ENCODE measurements at regions not wholly inside any gene's neighbourhood (a gene's known extent, or its start where the extent isn't known, plus 50 kb on each side); places are given as distances from the start of the nearest gene placed in this dataset.

DNA sequence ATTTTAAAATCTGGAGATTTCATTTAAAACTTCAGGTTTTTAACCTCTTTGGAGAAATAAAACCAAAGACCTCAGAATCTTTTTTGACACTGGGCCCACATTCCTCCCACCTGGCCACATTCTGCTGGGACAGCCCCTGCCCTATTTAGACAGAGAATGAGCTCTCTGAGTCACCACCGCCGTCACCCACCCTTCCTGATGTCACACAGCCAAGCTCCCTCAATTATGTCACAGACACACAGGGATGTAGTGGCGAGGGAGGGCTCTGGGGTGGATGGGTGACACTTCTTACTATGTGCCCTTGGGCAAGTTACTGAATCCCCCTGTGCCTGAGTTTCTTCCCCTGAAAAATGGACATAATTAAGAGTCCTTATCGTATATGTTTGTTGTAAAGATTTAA is 162.6 kb downstream of the RAB11FIP2 start:
- WGBS (ENCODE audit: insufficient coverage, insufficient replicate concordance, low lambda C conversion rate, missing lambda C conversion rate): 1% methylated on average over 4 of the region's 4 CpGs
- no peak overlapping the region for H2AFZ ChIP-seq (ENCODE audit: control insufficient read depth, low read depth, low read length)
- H3K9ac ChIP-seq (ENCODE audit: control insufficient read depth, insufficient read depth, low read length): no peak overlapping the region
- in situ Hi-C loops (cut with MboI) (no loop called here), intact Hi-C loops (cut with micrococcal nuclease; ENCODE audit: unreplicated experiment) (no loop called here)
- RAD21 ChIA-PET (ENCODE audit: unreplicated experiment): no interaction called here
- no peak overlapping the region for H3K4me3 ChIP-seq
- POLR2A ChIA-PET: interaction anchor here (1.0 kb wide), 1 partner anchor 100 kb away, joined by 3 read pairs; no protein-coding TSS in a partner anchor
- no peaks in the 10 kb centered on the region for H3K4me1 ChIP-seq (ENCODE audit: control insufficient read depth, insufficient read depth, low read length)
- ATAC-seq: no peak
- no peaks in the 10 kb centered on the region for H3K79me2 ChIP-seq (ENCODE audit: control insufficient read depth, insufficient read depth, low read length)
- SMC1A ChIA-PET (ENCODE audit: uncharacterized antibody, unreplicated experiment): no interaction called here
- TF ChIP-seq, protein P1, sequence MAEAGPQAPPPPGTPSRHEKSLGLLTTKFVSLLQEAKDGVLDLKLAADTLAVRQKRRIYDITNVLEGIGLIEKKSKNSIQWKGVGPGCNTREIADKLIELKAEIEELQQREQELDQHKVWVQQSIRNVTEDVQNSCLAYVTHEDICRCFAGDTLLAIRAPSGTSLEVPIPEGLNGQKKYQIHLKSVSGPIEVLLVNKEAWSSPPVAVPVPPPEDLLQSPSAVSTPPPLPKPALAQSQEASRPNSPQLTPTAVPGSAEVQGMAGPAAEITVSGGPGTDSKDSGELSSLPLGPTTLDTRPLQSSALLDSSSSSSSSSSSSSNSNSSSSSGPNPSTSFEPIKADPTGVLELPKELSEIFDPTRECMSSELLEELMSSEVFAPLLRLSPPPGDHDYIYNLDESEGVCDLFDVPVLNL (IDR thresholded peaks at IDR 0.05; ENCODE audit: low read depth, low read length): no peak
- TF ChIP-seq MTA2 (IDR thresholded peaks at IDR 0.05; ENCODE audit: low read depth) (no peak), SRF (IDR thresholded peaks at IDR 0.05; ENCODE audit: low read depth in 2 of 2, low read length in 2 of 2) (no peak), ZNF24 (IDR thresholded peaks at IDR 0.05) (no peak), MXI1 (IDR thresholded peaks at IDR 0.05; ENCODE audit: low read depth, low read length) (no peak), NFYB (IDR thresholded peaks at IDR 0.05; ENCODE audit: insufficient read depth, low read depth, low read length) (no peak), NR2C2 (IDR thresholded peaks at IDR 0.05; ENCODE audit: borderline replicate concordance, control insufficient read depth, insufficient read length, low read depth) (no peak), MEF2B (IDR thresholded peaks at IDR 0.05; ENCODE audit: partially characterized antibody, poor library complexity, severe bottlenecking) (no peak), CTCF (IDR thresholded peaks at IDR 0.05 in 2 of 3, conservative IDR thresholded peaks at IDR 0.05 in 1 of 3; ENCODE audit: control insufficient read depth in 2 of 3, extremely low read depth in 1 of 3, insufficient read depth in 1 of 3, low read depth in 3 of 3, low read length in 3 of 3) (no peak), ZZZ3 (IDR thresholded peaks at IDR 0.05; ENCODE audit: control insufficient read depth, insufficient read length, low read depth) (no peak), RUNX3 (IDR thresholded peaks at IDR 0.05; ENCODE audit: low read length) (no peak), SREBF2 (IDR thresholded peaks at IDR 0.05; ENCODE audit: low read length) (no peak)
- TF ChIP-seq, protein P2, sequence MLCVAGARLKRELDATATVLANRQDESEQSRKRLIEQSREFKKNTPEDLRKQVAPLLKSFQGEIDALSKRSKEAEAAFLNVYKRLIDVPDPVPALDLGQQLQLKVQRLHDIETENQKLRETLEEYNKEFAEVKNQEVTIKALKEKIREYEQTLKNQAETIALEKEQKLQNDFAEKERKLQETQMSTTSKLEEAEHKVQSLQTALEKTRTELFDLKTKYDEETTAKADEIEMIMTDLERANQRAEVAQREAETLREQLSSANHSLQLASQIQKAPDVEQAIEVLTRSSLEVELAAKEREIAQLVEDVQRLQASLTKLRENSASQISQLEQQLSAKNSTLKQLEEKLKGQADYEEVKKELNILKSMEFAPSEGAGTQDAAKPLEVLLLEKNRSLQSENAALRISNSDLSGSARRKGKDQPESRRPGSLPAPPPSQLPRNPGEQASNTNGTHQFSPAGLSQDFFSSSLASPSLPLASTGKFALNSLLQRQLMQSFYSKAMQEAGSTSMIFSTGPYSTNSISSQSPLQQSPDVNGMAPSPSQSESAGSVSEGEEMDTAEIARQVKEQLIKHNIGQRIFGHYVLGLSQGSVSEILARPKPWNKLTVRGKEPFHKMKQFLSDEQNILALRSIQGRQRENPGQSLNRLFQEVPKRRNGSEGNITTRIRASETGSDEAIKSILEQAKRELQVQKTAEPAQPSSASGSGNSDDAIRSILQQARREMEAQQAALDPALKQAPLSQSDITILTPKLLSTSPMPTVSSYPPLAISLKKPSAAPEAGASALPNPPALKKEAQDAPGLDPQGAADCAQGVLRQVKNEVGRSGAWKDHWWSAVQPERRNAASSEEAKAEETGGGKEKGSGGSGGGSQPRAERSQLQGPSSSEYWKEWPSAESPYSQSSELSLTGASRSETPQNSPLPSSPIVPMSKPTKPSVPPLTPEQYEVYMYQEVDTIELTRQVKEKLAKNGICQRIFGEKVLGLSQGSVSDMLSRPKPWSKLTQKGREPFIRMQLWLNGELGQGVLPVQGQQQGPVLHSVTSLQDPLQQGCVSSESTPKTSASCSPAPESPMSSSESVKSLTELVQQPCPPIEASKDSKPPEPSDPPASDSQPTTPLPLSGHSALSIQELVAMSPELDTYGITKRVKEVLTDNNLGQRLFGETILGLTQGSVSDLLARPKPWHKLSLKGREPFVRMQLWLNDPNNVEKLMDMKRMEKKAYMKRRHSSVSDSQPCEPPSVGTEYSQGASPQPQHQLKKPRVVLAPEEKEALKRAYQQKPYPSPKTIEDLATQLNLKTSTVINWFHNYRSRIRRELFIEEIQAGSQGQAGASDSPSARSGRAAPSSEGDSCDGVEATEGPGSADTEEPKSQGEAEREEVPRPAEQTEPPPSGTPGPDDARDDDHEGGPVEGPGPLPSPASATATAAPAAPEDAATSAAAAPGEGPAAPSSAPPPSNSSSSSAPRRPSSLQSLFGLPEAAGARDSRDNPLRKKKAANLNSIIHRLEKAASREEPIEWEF (IDR thresholded peaks at IDR 0.05; ENCODE audit: insufficient replicate concordance, low read depth, low read length): no peak
- FAIRE-seq: no peak
- DNase-seq (ENCODE audit: low read depth, low spot score): no peak
- no TSS peak for BruUV-seq (replicated peaks)
- H3K27ac ChIP-seq (ENCODE audit: control insufficient read depth, insufficient read depth): no peak overlapping the region
- no peaks in the 10 kb centered on the region for H4K20me1 ChIP-seq (ENCODE audit: control insufficient read depth, insufficient read depth)
- no peak overlapping the region for H3K4me2 ChIP-seq (ENCODE audit: control insufficient read depth, insufficient read depth)
- H3K9me3 ChIP-seq (replicated peaks; ENCODE audit: control insufficient read depth, insufficient read depth, low read length): no peaks in the 10 kb centered on the region
- CTCF ChIA-PET: no interaction called here
- no peaks in the 10 kb centered on the region; a peak in 2 of 4 replicates for H3K27me3 ChIP-seq (replicated peaks in 1 of 2; ENCODE audit: control insufficient read depth in 2 of 2, insufficient read depth in 2 of 2, low read length in 1 of 2)
- no peaks in the 10 kb centered on the region for H3K36me3 ChIP-seq (ENCODE audit: control insufficient read depth in 2 of 2, insufficient read depth in 2 of 2, low read length in 1 of 2)

All from GM12878 (cell line).